T-helper 2 cell treated with Interferon-gamma antibody and Interleukin-4, amounts not matched to agents 100 ng/mL and 5 ng/mL, for 36 hours (primary cell): ENCODE measurements at regions not wholly inside any gene's neighbourhood (a gene's known extent, or its start where the extent isn't known, plus 50 kb on each side); places are given as distances from the start of the nearest gene placed in this dataset.

Experiments
- intact Hi-C: fragments of 100-400 bp; cut with micrococcal nuclease; formaldehyde crosslinking; loops from one replicate; pipeline ENCODE4 v1.15.1; 2023

DNA sequence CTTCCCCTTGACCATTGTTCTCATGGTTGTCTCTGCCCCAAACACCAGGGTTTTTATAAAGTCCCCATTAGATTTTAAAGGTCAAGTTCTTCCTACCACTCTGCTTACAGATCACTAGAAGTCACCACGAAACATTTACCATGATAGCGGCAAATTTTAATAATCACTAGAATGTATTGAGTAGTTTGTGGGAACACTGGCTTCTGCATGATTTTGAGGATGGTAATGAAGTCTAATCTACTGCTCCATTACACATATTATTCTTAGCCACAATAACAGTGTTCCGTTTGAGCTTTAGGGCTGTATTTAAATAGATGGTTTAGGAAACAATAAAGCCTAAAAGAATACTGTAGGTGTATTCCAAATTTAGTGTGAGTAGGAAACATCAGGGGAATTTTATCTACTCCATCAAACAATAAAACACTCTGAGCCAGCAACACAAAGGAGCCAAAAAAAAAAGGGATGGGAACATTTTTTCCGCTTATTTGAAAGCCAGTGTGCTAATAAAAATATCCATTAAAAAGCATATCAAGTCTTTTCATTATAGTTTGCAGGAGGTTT lies 49.7 kb downstream of the KLF12 start:
- intact Hi-C loops, result no loop called here

DNA sequence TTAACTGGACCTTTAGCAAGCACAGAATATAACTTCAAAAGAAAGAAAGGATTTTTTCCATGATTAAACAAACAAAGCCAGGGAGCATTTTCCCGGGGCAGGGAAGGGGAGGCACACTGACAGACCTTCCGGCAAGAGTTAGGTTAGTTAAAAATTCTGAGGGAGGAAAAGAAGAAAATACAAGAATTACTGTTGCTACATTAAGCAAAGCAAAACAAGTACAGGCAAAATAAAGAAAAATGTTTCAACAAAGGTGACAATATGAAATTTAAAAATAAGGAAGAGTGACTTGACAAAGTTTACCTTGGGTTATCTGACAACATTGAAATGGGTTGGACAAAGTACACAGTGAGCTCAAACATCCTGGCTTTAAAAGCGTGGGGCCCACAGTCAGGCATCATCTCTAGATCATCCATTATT lies 51.5 kb downstream of the KLF12 start:
- intact Hi-C loops, result no loop called here

DNA sequence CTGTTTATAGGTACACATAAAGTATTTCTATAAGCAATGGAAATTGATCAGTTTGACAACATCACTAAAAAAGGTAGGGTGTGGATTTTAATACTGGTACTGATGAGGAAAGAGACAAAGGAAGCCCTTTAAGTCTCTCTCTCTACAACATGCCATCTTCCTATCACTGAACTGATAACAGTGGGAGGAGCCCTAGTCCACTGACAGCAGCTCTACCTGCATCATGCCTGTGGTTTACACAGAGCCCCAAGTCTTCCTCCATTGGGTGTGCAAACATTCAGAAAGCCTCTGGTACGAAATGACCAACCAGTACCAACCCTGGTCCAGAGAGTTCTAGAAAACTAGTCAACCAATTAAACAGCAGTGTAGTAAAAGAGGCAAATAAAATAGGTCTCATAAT lies 53.4 kb downstream of the KLF12 start:
- intact Hi-C loops, result no loop called here

DNA sequence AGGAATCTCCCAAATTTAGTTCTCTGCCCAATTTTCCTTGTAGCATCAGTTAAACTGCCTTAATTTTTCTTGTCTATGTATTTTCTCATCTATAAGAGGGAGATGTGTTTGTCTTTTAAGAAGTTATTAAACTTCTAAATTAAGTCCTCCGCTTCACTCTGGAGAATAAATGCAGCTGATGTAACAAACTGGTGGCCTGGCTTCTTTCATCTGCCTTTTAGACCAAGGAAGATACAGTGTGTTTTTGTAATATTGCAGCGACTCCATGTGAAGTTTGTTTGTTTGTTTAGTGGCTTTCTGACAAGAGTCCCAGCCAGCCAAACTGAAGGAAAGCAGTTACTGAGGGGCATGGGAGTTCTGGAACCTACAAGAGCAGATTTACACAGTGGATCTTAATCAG lies 56.4 kb downstream of the KLF12 start:
- intact Hi-C loops, result no loop called here

DNA sequence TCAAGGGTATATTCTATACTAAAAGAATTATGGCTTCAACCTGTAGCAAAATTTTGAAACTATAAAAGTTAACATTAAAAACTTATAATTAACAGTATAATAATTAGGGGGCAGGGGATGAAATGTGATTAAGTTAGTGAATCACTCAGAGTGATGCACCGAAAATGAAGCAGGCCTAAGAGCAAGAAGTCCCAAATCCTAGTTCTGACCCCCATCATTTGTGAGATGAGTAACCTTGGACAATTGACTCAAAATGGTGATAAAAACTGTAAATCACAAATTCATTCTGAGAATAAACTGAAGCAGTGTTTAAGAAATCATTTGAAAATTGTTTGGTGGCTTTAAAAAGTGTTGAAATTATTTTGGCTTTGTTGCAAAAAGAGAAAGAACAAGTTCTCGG lies 56.8 kb downstream of the KLF12 start:
- intact Hi-C loops, result no loop called here

DNA sequence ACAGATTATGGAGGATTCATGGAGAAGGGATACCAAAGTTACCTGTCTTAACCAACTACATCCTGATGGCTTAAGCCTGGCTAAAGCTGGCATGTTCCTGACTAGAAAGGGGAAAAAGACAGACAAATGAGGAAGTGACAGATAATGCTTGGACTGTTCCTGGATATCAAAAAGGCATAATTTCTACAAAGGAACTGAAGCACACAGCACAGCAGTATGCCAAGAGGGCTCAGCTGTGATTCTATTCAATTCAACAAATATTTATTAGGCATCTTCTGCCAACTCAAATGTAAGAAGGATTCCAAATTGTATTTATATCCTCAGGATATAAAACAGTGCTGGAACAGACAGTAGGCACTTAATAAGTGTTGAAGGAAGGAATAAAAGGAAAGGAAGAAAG lies 59.5 kb downstream of the KLF12 start:
- intact Hi-C loops, result no loop called here

DNA sequence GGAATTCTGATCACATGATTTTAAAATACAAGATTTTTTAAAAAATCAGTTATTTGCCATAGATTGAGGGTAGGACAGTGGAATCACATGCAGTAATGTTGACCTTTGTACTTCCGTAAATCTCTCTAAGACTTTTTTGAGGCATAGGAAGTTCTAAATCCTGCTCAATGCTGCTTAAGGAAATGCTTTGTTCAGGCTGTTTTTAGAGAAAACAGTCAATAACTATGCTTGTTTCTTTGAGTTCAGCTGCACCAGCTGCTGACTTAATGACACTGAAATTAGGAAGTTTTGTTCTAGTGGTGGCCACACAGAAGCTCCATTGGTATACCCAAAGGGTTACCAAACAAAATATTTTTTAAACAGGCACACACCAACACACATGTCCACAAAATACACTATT lies 60.9 kb downstream of the KLF12 start:
- intact Hi-C loops, result no loop called here

DNA sequence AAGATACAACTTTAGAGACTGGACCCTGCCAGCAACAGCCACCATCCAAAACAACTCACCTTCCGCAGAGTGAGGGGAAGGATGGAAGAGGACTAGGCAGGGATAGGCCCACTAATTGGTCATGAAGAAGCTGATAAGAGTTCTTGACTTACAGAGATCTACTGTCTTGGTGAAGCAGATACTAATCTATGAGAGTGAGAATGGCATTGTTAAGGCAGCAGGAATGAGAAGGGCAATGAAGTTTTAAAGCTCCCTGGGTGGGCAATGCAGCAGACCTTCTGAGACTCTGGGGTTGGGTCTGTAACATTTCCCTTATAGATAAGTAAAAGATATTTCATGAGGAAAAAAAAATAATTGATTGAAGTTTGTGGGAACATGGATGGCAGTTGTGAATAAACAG lies 63.7 kb downstream of the KLF12 start:
- intact Hi-C loops, result loop anchor here (1.0 to 2.0 kb wide), 2 partner anchors 8 to 64 kb away; partner anchors contain the start of gene KLF12

DNA sequence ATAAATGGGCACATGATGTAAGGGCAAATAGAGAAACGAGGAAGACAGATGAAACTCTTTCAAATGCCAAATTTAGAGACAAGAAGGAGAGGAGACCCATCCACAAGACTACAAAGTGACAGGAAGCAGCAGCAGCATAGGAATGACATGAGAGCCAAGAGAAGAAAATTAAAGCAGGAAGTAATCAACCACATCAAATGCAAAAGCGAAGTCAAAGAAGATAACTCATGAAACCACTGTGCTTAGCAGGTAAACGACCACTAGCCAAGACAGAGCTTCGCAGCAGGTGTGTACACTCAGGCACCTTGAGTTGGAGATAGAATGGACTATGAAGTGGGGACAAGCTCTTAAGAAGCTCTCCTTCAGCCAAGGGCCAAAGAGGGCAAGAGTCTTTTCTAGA lies 64.1 kb downstream of the KLF12 start:
- intact Hi-C loops, result loop anchor here (1.0 to 2.0 kb wide), 2 partner anchors 8 to 65 kb away; partner anchors contain the start of gene KLF12

DNA sequence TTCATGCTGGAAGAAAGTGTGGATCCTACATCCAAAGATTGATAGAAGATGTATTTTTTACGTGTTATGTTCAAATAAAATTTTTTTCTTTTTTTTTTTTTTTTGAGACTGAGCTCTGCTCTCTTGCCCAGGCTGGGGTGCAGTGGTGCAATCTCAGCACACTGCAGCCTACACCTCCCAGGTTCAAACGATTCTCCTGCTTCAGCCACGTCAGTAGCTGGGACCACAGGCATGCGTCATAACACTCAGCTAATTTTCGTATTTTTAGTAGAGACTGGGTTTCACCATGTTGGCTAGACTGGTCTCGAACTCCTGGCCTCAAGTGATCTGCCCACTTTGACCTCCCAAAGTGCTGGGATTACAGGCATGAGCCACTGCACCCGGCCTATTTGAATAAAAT lies 65.7 kb downstream of the KLF12 start:
- intact Hi-C loops, result no loop called here

DNA sequence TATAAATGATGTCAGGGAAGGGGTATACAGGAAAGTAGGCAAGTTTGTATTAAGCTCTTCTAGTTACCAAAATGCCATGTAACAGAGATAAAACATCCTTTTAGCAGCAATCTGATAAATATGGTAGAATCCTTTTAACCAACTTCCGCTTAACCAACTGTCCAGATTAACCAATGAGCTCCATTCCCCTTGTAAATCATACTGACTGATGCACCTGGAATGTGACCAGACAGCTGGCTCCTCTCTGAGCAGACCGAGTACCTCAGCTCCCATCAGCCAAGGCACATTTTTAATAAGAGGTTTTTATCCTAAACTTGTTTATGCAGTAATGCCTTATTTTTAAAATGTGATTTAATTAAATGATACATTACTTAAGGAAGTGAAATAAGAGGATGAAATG lies 66.4 kb downstream of the KLF12 start:
- intact Hi-C loops, result no loop called here

DNA sequence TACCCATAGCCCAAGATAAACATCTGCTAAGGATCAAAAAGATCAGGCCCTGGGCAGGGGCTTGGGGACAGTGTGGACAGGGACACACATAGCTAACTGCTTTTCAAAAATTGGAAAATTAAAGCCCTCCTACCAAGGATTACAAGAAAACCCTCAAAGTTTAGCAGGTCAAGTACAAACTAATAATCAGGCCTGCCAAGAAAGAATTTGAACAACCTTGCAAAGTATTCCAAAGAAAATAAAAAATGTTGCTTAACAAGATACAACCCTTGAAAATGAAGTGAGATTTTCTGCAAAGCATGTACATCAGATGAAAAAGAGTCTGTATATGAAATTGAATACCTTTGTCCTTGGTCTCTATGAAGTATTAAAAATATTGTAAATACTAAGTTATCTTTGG lies 67.3 kb downstream of the KLF12 start:
- intact Hi-C loops, result no loop called here

DNA sequence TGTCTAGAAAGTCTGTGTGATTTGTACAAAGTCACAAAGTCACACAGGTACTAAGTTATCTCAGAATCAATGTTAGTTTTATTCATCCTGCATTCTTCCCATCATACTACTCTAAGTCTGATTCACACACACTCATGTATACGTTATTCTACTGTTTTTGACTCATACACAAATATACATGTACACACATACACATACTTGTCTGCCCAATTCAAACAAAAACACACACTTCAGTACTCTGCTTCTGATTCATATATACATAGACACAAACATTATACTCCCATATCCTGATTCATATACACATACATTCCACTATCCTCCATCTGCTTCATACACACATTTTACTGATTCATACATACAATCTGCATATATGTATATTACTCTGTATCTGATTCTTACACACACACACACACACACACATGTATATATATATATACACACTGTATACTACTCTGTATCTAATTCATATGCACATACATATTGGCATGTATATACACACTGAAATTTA lies 69.3 kb downstream of the KLF12 start:
- intact Hi-C loops, result loop anchor here (5.0 kb wide), 2 partner anchors 133 to 177 kb away; no protein-coding TSS in a partner anchor

DNA sequence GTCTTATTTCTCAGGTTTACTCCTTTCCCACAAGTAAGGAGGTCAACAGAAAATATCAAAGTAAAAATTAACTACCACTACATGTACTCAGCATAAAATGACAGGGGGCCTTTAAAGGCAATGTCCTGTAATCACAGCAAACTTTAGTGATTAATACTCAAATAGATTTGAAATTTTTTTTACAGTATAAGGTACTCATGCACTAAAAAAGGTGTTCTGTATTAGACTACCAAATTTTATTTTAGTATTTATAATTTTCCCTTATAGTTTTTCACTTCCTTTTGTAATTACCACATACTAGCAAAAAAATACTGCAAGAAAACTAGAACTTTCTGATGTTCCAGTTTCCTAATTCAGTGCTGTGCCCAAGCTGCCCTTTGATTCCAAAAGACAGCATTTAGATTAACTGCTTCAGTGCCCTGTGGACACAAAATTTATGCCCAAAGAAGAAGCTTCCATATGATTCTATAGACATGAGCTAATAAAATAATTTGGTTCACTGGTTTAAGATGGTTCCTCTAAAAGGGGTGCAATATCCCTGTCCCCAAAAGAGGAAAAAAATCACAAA lies 70.6 kb downstream of the KLF12 start:
- intact Hi-C loops, result loop anchor here (2.0 to 5.0 kb wide), 4 partner anchors 37 to 179 kb away; no protein-coding TSS in a partner anchor

DNA sequence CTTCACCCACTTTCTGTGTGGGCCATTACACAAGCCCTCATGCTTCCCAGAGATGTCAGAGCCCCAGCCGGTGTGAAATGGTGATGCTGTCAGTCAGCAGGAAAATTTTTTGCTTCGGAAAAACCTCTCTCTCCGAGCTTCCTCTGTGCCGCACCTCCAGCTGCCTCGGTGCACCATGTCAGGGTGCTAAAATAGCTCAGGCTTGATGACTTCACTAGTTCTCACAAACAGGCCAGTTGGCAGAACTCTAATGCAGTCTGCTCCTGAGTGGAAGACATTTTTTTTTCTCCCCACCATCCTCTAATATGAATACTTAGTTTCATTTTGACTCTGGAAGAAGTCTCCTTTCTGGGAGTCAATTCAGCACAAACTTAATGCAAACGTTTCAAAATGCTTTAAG lies 71.3 kb downstream of the KLF12 start:
- intact Hi-C loops, result loop anchor here (1.0 to 5.0 kb wide), 8 partner anchors 7 to 224 kb away; no protein-coding TSS in a partner anchor

DNA sequence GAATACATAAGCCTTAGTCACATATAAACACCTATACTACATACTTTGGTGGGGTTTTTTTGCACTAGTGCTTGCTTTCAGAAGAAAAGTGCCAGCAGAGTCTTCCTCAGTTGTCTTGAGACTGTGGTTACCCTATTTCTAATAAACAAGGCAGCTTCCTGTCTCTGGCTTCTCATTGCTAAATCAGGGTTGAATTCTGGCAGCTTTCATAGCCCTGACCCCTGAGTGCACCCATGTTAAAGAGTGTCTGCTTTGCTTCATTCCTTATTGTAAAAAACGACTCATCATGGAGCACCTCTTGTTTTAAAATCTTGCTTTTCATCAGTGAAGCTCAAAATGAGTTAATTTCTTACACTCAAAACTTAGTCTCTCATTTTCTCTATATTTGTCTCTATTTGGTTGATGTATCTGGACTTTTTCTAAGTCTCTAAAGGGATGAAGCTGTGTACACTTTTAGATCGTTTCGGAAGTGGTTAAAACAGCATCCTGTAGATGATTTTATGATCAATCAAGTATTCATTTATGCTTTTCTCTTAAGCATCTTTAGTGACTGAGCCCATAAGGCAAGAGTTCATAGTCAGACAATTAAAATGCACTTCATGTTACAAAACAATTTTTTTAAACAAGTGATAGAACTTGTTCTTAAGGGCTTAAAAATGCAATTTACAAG lies 72.1 kb downstream of the KLF12 start:
- intact Hi-C loops, result loop anchor here (1.0 to 5.0 kb wide), 8 partner anchors 8 to 225 kb away; no protein-coding TSS in a partner anchor

DNA sequence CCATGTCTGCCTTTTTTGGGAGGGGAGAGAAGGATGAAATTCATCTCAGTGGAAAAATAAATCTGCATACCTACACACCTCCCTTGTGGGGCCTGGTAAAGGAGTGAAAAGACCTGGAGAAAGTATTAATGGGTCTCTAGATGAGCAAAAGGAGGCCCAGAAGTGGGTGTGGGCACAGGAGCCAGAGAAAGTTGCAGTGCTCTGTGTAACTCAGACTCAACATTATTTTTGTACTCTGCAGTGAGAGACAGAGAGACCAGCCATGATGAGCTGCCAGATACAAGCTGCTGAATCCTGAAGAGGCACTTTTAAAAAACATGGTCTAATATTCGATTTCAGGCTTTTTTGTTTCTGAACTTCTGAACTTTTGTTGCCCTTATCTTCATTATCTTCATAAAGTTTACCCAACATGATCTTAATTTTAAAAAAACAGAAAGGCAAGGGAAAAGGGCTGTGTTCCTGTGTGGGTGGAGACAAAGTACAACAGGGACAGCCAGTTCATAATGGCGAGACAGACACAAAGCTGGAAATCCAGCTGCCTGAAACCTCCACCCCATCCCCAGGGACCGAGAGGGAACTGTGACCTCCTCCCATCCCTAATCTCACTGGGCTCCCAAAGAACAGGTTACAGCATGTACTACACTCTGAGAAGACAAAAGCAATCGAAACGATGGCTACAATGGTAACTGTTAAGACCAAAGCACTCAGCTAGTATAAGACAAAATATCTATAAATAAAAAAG lies 77.2 kb downstream of the KLF12 start:
- intact Hi-C loops, result no loop called here

DNA sequence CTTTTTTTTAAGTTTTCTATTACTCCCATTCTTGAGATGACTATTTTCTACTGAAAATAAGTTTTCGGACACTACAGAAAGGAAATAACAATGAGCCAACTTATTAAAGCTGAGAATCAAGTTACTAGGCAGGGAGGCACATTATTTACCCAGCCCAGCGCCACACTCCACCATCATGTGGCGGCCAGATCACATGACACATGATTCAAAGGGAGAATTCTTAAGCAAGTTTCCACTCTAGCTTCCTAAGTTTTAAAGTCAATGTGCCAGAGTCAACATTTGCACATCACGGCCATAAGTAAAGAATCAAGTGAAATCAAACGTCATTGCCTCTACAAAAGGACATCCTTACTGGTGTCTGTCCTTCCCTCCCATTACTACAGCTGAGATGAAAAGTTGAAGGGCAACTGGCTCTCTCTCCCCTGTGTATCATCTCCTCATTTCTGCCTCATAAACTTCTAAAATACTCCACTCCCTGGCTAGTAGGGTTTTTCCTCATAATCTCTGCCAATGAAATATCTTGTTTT lies 81.7 kb downstream of the KLF12 start:
- intact Hi-C loops, result no loop called here

DNA sequence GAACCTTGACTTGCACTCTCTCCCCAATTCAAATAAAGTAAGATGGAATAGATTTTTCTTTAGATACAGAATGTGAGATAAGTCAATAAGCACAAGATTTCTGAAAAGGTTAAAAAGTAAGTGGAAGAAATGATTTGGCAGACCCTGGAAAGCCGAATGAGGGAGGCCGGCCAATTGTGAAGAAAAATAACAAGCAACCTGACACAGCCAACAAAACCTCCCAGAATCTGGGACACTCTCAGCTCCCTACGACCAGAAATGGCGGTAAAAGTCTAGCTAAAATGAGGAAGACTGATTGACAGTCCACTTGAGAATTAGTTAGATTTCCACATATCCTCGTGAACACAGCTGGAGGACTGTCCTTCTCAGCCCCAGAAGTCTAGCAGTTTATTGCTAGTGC lies 85.4 kb downstream of the KLF12 start:
- intact Hi-C loops, result no loop called here

DNA sequence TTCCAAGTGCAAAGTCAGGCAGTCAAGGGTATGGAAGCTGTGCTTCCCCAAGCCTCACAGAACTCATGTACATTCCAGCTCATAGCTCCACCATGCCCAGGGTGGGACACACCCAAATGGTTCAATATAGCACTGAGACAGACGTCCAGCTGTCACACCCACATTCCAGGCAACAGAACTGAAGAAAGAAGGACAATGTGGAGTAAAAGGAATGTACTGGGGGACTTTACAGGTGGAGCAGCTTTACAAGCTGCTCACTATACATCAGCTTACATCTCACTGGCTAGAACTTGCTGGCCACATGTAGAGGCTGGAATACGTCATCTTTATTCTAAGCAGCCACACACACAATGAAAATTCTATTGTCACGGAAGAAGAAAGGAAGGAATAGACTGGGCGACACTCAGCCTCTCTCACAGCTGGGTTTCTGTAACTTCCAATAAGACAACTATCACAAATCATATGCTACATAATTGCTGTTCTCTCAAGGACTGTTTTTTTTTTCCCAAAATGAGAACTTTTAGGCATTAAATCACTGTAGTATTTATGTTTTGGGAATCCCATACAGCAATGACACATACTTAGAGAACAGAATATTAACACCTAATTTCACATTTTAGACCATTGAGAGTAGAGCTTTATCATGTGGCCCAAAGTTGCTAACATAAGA lies 86.1 kb downstream of the KLF12 start:
- intact Hi-C loops, result no loop called here

DNA sequence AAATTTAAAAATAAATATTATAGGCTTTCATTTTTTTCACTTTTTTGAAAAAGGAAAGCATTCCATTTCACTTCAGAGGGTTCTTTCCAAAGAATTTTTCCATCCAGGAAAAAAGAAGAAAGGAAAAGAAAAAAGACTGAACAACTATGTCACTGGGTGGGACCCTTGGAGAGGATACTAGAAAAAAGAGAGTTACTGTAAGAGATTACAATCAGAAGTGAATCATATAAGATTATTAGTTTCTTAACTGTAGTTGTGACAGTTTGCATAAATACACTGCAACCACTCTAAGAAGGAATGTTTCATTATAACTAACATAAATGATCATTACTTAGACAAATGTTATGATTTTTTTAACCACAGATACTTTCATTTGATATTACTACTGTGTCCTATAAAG lies 87.8 kb downstream of the KLF12 start:
- intact Hi-C loops, result no loop called here
